ENCODE measurements at regions not wholly inside any gene's neighbourhood (a gene's known extent, or its start where the extent isn't known, plus 50 kb on each side); places are given as distances from the start of the nearest gene placed in this dataset.

DNA sequence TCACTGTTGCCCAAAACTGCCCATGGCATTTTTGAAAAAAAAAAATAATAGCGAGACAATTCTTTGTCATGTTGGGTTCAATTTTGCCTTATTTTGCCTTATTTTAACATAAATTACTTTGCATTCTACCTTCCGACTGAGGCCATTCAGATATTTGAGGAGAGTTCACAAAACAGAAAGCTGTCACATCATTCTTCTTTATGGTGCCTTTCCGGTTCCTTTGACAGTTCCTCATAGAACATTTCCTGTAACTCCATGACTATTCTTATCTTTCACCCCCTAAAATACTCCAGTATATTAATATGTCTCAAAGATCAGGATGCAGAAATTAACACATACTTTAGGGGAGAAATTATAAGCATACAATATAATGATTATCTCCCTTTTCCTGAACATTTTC is 476.7 kb downstream of the NOVA1 start:
- DNase-seq: no peak

DNA sequence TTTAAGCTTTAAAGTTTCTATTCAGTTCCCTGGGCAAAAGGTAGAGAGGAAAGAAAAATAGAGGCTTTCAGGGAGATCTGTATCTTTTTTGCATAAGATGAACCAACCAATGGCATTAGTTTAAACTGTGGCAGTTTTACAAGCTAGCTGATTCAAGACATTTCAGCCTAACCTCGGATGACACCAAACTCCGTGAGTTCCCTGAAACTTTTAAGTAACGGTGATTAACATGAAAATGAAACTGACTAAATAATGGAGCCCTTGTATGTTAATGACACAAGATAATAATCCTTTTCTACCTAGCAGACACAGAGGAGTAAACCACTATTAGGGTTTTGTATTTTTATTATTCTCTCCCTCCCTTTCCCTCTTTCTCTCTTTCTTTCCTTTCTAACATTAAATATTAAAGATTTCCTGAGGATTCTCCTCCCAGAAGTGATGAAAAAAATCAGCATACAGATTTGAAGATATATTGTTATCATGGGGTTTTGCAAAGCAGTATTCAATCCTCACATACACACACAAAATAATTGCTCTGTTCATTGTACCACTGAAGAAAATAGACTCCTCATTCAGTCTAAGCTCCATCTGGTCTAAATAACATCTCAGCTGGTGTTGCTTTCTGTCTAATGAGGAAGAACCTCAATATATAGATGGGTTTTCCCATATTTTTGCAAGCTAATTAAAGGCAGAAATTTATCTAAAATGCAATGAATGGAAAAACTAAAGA is 483.8 kb downstream of the NOVA1 start:
- DNase-seq: no peak

- no peak for DNase-seq
These were observed 493.1 kb downstream of the NOVA1 start for GRCh38 chr14:26104717-26105116.

- DNase-seq: no peak
These were observed 500.0 kb downstream of the NOVA1 start for GRCh38 chr14:26097852-26098251.

DNA sequence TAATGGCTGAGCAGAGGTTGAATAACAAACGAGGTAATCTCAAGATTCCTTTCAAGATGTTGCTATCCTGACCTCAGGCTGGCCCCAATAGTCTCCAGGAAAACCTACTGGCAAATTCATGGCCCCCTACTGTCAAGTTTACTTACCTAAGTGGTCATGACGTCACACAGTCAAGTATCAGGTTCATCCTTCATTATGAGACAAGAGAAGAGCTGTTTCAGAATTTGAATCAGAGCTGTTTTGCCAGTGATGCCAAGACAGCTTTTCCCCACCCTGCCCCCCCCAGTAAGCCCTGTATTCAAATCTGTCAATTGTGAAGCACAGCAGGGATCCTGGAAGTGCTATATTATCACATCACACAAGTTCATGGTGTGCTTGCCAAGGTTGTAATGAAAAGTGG is 509.6 kb downstream of the NOVA1 start:
- DNase-seq: no peak

GRCh38 chr14:26081043-26081442 is 516.8 kb downstream of the NOVA1 start:
- no peak for DNase-seq

DNA sequence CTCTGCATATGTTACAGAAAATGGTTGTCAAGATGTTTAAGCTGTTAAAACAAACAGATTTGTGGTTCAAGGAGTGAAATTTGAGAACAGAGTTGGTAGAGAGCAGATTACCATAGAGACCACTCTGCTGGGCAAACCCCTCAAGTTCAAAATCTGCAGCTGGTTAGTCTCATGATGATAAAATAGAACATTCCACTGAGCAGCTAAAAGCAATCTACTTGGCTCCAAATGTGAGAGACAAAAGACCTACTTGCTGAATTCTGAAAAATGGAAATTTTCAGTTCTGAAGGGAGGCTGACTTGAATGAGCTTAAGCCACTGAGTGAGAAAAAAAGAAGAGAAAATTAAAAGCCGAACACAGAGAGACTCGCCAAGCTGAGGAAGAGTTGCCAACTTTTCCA is 519.3 kb downstream of the NOVA1 start:
- DNase-seq: no peak

DNA sequence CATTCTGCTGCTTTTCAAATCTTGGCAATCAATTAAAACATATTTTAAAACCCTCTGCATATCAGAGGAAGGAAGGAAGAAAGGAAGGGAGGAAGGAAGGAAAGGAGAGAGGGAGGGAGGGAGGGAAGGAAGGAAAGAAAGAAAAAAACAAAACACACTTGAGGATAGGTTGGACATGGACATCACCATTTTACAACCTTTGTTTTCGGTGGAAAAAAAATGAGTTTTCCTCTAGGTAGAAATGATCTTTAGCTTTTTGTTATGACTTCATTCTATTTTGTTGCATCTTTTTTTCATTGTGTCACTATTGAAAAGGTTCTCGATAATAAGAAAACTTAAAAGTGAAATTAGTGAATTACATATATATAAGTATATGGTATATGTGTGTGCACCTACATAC is 522.9 kb downstream of the NOVA1 start:
- DNase-seq: no peak

DNA sequence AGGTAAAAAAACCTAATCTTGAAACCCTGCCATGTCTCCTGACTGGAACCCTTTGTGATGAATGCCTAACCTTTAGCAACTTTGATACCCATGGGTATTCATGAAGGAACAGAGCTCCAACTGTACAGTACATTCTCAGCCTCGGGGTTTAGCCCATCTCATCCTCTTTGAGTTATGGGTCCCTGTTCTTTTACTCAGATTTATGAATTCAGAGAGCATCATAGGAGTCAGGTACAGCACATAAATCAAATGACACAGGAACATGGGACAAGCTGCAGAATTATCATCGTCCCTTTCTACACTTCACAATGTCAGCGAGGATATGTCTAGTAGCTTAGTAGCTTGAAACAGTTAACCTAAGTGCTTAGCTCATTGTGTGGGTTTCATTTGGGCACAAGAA is 527.4 kb downstream of the NOVA1 start:
- no peak for DNase-seq

DNA sequence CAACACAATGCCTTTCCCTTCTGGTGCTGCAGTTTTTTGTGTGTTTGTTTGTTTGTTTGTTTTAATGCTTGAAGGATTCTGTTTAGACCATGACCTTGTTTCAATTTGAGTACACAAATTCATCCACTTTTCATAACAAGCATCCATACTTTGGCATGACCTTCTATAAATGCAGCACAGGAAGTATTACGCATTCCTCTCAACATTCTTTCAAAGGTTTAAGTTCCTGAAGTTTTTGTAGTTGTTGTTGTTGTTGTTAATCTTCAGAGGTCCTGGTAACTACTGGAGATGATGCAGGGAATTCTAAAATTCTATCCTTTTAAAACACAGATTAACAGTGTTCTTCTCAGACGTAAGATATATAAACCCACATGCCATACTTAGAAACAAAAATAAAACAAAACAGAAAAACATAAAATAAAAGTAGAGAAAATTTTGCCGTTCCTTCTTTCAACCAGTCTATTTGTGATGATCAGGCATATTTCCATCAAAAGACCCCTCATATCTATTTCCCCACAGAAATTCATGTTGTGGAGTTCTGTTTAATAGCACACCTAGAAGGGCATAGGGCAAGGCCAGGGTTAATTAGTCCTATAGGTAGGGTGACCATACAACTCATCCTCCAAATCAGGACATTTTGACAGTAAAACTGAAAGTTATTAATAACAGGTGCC is 529.9 kb downstream of the NOVA1 start:
- no peak for DNase-seq

- DNase-seq: no peak
These were observed 530.5 kb downstream of the NOVA1 start for GRCh38 chr14:26067341-26067740.

GRCh38 chr14:26056036-26056616 is 541.7 kb downstream of the NOVA1 start:
- DNase-seq: no peak

GRCh38 chr14:26032348-26032747 is 565.5 kb downstream of the NOVA1 start:
- no peak for DNase-seq

DNA sequence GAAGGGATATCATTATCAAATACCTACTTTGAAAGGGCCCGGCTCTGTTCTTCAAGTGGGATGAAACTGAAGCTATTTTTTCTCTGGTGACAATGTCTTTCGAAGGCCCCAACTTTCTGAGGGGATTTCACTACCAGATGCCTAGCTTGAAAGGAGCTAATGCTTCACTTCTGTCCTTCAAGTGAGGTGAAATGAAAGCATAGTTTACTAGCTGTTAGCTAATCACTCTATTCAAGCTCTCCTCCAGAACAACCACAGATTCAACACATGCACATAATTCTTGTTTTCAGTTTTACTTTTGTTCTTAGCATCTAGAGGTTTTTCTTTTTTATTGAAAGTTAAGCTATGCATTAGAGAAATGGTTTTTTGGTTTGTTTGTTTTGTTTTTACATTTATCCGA is 571.4 kb downstream of the NOVA1 start:
- DNase-seq: no peak

- DNase-seq: no peak
These were observed 573.9 kb downstream of the NOVA1 start for GRCh38 chr14:26023967-26024366.

- DNase-seq: no peak
These were observed 576.1 kb downstream of the NOVA1 start for GRCh38 chr14:26021759-26022158.

DNA sequence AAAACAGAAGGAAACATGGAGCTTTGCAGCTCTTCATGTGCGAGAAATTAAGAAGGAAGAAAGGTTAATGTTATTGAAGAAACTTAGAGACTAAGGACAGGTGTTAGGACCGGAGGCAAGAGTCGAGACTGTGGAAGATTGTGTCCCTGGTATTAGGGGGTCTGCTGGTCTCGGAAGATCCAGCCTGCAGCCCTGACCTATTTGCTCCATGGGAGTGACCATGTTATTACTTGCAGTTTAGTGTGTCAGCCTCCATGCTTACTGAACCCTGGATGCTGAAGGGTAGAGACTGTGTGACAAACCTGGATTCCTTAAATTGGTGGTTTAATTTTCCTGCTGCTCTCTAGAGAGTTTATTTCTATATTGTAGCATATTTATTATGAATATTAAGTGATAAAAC is 580.6 kb downstream of the NOVA1 start:
- no peak for DNase-seq

DNA sequence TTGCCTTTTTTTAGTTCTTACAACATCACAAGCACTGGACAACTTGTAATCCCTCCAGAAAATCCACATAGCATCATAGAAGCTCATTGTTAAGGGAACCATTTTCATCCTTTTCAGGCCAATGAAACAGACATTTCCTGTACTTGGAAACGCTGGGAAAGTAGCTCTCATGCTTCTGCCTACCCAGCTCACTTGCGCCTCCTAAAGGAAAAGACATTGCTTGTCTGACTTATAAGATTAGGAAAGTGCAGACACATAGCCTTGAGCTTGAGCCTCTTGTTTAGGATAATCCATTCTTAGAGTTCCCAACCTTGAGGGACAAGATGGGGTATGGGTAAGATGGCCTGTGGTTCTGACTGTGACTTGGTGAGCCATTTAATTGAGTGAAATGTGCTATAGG is 589.5 kb downstream of the NOVA1 start:
- DNase-seq: no peak

DNA sequence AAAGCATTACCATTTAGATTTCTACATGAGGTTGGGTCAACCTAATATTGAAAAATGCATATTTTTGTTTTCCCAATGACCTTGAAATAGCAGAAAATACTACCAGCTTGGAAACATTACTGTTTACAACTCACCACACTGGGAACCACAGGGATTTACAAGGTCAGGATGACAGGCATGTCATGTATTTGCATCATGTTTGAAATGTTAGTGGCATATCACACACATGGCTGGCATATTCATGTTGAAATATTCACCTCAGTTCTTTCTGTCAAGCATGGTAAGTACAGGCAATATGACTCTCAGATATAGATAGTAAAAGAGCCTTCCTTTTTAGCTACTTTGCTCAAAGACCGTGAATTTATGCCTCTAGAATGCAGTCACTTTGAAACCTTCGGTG is 593.5 kb downstream of the NOVA1 start:
- no peak for DNase-seq

GRCh38 chr14:25993830-25994229 is 604.0 kb downstream of the NOVA1 start:
- no peak for DNase-seq

- no peak for DNase-seq
These were observed 609.3 kb downstream of the NOVA1 start for GRCh38 chr14:25988536-25988935.

- no peak for DNase-seq
These were observed 642.1 kb downstream of the NOVA1 start for GRCh38 chr14:25955772-25956171.

- no peak for DNase-seq
These were observed 644.2 kb downstream of the NOVA1 start for GRCh38 chr14:25953532-25954139.

DNA sequence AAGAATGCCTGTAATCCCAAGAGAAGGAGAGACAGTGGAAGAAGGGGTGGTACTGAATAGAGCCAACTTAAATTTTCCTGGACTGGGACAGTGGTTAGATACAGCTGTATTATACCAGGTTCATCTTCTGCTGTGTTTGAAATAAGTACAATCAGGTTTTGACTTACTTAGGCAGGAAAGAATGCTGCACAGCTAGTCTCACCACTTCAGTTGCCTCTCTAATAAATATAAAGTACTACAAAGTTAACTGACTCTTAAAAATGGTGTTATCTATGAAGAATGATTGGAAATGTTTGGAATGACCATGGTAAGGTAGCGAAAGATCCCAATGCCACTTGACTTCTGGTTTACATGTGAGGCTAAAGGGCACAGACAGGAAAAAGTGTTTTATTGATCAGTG is 652.1 kb downstream of the NOVA1 start:
- no peak for DNase-seq

Measured in NCI-H2029 treated with DMSO at 0.1 percent for 48 hours (cell line).